ENCODE measurements at regions not wholly inside any gene's neighbourhood (a gene's known extent, or its start where the extent isn't known, plus 50 kb on each side); places are given as distances from the start of the nearest gene placed in this dataset.

- TF ChIP-seq, protein P1, sequence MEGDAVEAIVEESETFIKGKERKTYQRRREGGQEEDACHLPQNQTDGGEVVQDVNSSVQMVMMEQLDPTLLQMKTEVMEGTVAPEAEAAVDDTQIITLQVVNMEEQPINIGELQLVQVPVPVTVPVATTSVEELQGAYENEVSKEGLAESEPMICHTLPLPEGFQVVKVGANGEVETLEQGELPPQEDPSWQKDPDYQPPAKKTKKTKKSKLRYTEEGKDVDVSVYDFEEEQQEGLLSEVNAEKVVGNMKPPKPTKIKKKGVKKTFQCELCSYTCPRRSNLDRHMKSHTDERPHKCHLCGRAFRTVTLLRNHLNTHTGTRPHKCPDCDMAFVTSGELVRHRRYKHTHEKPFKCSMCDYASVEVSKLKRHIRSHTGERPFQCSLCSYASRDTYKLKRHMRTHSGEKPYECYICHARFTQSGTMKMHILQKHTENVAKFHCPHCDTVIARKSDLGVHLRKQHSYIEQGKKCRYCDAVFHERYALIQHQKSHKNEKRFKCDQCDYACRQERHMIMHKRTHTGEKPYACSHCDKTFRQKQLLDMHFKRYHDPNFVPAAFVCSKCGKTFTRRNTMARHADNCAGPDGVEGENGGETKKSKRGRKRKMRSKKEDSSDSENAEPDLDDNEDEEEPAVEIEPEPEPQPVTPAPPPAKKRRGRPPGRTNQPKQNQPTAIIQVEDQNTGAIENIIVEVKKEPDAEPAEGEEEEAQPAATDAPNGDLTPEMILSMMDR (IDR thresholded peaks at IDR 0.05; ENCODE audit: control extremely low read depth in 1 of 3, insufficient read depth in 1 of 3, low read depth in 1 of 3, low read length in 3 of 3) = no peak
- TF ChIP-seq POLR2AphosphoS5 (IDR thresholded peaks at IDR 0.05; ENCODE audit: low read depth, low read length) = no peak
- no peak for TF ChIP-seq EGR1 (IDR thresholded peaks at IDR 0.05; ENCODE audit: borderline replicate concordance, low read depth, low read length)
- no peak for TF ChIP-seq POLR2A (IDR thresholded peaks at IDR 0.05; ENCODE audit: control extremely low read depth in 1 of 2, low read depth in 2 of 2, low read length in 2 of 2)
- TF ChIP-seq EZH2 (IDR thresholded peaks at IDR 0.05; ENCODE audit: low read depth, low read length, severe bottlenecking) = no peak
- TF ChIP-seq SP1 (IDR thresholded peaks at IDR 0.05; ENCODE audit: low read depth, low read length) = no peak
- no peak for TF ChIP-seq CBX5 (IDR thresholded peaks at IDR 0.05; ENCODE audit: low read depth, low read length)
- no peak for TF ChIP-seq TBP (IDR thresholded peaks at IDR 0.05; ENCODE audit: low read depth, low read length)
- TF ChIP-seq RFX5 (IDR thresholded peaks at IDR 0.05; ENCODE audit: borderline replicate concordance, low read depth, low read length) = no peak
- no peak for TF ChIP-seq MAX (IDR thresholded peaks at IDR 0.05)
- TF ChIP-seq, protein P2, sequence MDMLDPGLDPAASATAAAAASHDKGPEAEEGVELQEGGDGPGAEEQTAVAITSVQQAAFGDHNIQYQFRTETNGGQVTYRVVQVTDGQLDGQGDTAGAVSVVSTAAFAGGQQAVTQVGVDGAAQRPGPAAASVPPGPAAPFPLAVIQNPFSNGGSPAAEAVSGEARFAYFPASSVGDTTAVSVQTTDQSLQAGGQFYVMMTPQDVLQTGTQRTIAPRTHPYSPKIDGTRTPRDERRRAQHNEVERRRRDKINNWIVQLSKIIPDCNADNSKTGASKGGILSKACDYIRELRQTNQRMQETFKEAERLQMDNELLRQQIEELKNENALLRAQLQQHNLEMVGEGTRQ (IDR thresholded peaks at IDR 0.05; ENCODE audit: low read length) = no peak
- TF ChIP-seq CREB1 (IDR thresholded peaks at IDR 0.05) = no peak
- TF ChIP-seq GABPA (IDR thresholded peaks at IDR 0.05; ENCODE audit: borderline replicate concordance, insufficient read depth, low read length) = no peak
- TF ChIP-seq KDM1A (IDR thresholded peaks at IDR 0.05; ENCODE audit: borderline replicate concordance, low read length) = no peak
Observed at GRCh38 chr2:2567776-2568175, 236.7 kb upstream of the MYT1L start.

Measured in H1 (cell line).